NCI-H345 (cell line): ENCODE measurements at regions not wholly inside any gene's neighbourhood (a gene's known extent, or its start where the extent isn't known, plus 50 kb on each side); places are given as distances from the start of the nearest gene placed in this dataset.

Experiments
- DNase-seq: peaks from one replicate; lab custom pipeline; 2025; lab: John Stamatoyannopoulos, UW

DNA sequence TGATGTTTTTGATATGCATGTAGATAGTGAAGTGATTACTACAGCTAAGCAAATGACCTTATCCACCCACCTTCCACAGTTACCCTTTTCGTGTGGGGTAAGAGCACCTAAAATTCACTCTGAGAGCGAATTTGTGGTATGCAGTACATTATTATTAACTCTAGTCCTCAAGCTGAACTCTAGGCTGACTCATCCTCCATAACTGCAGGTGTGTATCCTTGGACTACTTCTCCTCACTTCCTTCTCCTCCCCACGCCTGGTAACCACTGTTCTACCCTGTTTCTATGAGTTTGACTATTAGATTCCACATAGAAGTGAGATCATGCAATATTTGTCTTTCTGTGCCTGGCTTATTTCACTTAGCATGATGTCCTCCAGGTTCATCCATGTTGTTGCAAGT, 484.6 kb downstream of the GATA3 start:
- DNase-seq = no peak

DNA sequence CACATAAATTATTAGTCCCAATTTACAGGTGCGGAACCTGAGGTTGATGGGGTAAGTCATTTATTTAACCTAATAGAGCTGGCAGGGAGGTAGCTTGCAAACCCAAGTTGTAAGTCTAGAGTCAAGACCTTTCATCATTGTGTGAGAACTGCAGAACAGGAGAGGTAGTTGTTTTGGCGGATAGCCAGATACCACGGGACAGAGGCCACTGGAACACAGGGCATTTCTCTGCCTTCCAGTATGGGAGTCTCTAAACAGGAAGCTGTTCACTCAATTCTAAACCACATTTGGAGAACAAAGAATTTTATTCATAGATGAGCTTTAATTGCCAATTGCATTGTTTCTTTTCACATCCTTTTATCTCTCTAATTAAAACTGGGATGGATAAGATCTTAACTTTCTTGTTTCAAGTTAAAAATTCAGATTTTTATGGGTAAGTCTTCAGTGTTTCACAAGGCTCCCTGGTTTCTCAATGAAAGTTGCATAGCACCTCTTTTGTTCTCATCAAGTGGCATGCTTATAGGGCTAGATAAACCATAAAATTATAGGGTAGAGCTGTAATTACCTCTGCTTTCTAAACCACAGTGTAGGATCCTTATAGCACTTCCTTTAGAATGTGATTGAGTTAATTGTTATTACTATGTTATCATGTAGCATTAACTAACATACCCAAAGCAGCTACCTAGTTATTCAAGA, 489.0 kb downstream of the GATA3 start:
- no peak for DNase-seq

DNA sequence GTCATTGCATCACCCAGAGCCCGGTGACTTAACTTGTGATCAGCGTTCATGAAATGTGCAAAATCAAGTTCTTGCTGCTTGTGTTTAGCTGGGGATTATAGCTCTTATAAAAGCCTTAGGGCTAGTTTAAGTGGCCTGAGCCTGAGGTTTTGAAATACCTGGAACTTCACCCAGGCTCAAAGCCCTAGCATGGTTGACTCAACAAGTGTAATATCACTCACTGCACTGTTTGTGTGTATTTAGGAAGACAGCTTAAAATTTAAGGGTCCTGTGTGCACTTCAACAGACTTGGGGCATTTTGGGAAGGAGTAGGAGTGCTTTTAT, 489.5 kb downstream of the GATA3 start:
- DNase-seq = no peak

DNA sequence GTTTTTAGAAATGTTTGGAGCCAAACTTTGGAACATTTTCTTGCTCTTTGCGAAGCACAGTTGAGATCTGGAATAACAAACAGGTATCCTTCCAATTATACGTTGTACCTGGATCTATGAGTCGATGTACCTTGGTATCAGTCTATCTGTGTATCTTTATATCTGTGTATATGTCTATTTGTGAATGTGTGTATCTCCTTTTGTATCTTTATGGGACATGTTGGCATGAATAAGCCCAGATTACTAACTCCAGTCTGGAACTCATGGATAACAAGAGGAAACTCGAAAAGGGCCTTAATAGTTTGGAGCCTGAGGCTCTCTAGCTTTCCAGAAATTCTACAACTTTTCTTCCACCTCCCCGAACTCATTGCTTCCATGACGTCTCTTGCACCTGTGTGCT, 490.0 kb downstream of the GATA3 start:
- no peak for DNase-seq

DNA sequence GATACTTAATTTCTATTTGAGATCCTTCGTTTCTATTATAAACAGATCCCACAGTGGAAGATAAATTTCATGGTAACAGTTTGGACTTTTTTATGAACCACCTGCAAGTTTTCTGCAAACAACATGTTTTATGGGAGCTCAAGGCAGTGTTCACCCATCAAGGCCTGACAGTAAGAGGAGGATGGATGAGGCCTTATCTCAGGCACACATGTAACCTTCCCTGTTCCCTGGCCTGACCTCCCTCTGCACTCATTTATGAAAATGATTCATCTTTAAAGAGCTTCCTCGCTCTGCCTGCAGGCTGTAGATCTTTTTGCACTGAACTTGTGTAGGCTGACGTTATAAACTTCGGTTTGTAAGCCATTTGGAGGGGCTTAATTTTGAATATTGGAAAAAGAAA, 500.1 kb downstream of the GATA3 start:
- no peak for DNase-seq

DNA sequence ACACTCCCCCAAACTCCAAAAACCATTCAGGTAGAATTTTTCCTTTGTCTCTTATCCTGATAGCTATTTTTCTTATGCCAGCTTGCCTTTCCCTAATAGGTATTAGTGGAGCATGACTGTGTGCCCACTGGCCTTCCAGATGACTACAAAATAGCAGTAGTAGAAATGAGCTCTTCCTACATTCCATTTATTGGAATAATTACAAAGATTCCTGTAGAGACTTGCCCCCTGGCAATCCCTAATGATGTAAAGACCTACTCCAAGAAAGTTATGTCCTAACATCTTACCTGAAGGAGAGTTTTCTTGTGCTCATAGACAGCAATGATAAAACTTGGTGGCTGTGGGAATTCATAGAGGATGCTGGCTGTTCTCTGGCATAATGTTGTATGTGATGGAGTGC, 501.8 kb downstream of the GATA3 start:
- DNase-seq = no peak

DNA sequence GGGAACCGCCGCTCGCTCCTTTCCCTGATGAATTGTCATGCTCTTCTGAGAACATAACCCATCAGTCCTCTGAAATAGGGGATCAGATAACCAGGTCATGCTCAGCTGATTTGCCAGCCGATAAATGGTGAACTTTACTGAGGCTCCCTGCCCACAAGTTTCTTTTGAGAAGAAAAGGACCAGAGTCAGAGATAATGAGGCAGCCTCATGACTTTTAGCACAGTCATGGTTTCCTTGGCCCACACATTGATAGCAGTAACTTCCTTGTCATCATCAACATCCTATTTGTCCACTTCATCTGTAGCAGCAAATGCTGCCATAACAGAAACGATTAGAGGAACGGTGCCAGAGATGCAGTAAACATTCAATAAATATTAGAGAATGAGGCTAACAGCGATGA, 509.0 kb downstream of the GATA3 start:
- DNase-seq = no peak

DNA sequence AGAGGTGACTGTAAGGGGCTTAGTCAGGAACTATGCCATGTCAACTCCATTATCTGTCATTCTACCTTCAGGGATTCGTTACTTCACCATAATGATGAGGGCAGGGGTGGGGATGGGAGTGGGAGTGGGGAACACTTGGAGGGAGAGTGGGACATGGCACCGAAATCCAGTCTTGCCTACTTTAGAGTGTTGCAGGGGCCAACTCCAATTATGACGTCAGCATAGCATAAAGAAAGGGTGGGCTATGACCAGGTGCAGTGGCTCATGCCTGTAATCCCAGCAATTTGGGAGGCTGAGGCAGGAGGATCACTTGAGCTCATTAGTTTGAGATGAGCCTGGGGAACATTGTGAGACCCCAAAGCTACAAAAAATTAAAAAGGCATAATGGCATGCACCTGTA, 512.2 kb downstream of the GATA3 start:
- no peak for DNase-seq

DNA sequence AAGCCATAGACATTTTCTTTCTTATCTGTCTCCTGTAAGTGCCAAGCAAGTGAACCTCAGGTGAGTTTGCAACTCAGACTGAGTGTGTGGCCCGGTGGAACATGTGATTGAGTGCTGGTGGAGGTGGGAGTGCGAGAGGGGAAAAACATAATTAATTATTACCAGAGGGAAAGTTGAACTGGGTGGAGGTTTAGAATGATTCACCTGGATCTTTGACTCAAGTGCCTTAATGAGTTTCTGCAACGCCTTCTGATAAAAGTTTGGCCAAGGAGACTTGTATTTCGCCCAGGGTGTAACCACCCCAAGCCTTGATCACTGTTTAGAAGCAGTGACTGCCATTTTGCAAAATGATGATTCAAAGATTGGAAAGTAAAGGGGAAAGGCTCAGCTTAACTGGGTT, 513.9 kb downstream of the GATA3 start:
- no peak for DNase-seq

DNA sequence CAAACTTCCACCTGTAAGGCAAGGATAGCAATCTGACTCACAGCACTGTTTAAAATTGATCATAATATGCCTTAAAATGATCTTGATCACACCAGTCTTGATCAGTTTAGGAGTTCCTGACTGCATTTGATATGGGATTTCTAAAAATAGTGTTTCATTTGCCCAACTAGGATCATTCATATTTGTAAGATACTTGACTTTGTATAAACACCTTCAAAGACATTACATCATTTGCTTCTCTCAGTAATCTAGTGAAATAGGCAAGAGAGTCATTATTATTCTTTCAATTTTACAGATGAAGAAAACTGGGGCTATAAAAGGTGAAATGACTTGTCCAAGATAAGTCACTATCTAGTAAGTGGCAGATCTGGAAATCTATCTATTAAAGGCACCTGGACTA, 521.1 kb downstream of the GATA3 start:
- DNase-seq = no peak

DNA sequence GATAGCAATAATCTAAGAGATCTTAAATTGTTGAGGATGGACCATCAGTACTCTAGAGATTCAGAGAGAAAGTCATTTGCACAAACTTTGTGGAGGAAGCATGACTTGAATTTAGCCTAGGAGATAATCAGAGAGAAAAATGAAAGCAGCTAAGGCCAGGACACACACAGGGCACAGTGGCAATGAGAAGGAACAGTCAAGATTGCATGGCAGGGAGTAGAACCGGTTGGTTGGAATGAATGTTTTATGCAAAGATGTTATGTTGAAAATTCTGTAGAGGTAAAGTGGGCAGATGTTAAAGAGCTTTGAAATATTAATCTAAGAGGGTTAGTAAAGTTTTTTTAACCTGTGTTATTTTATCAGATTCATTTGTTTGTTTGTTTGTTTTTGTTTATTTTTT, 521.8 kb downstream of the GATA3 start:
- no peak for DNase-seq

DNA sequence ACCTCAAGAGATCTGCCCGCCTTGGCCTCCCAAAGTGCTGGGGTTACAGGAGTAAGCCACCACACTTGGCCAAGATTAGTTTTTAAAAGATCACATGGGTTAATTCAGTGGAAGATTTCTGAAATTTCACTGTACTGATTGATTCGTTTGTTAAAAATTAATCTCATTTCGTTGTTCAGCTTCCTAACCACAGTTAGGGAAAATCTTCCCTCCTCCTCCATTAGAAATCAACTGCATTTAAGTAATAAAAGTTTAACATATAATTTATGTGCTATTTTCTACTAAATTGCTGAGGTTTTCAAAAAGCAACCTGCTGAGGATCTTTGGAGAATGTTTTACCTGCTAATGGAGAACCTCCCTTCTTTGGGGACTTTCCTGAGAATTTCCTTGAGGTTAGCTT, 522.4 kb downstream of the GATA3 start:
- DNase-seq = no peak

DNA sequence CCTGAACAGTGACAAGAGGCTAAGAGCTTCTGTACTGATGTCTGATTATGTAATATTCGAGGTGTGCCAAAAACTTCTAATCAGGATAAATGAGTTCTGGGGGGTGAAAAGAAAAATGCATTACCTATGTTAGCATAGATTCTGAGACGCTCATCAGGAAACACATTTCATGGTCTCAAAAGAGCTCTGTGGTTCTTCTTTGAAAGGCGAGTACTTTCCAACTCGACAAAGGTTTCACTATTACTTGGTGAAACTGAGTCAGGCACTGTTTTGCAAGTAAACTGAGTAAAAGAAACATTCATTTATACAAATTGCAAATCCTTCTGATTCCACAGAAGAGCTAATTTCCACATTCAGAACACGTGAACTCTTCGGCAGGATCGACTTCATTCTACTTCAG, 523.2 kb downstream of the GATA3 start:
- no peak for DNase-seq

DNA sequence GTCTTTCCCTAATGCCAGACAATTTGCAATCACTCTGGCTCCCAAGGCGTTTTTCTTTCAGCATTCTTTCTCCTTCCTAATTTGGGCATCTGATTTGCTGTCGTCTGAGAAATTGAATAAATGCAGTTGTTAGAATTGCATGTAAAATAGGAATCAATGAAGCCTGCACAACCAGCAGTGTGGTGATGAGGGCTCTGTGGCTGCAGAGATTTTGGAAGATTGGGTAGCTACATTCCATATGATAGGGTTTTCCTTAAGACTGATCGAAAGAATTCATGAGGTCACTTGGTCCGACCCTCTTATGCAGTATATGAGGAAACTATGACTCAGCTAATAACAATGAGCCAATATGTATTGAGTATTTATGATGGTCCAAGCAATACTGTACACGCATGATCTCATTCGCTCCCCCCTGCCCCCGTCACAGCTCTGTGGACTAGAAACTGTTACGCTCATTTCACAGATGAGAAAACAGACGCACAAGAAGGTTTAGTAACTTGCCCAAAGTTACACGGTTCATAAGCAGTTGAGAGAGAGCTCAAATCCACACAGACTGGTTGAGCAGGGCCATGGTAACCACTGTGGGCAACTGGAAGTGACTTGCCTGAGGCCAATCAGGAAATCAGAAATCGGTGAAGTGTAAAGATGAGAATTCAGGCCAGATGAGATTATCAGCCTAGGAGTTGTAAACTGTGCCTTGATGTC, 527.2 kb downstream of the GATA3 start:
- DNase-seq = no peak

DNA sequence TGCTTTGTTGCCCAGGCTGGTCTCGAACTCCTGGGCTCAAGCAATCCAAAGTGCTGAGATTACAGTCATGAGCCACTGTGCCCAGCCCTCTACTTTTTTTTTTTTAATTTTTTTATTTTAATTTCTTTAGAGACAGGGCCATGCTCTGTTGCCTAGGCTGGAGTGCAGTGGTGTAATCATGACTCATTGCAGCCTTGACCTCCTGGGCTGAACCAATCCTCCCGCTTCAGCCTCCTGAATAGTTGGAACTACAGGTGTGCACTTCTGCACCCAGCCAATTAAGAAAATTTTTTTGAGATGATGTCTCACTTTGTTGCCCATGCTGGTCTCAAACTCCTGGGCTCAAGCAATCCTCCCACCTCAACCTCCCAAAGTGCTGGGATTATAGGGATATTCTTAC, 528.6 kb downstream of the GATA3 start:
- no peak for DNase-seq

DNA sequence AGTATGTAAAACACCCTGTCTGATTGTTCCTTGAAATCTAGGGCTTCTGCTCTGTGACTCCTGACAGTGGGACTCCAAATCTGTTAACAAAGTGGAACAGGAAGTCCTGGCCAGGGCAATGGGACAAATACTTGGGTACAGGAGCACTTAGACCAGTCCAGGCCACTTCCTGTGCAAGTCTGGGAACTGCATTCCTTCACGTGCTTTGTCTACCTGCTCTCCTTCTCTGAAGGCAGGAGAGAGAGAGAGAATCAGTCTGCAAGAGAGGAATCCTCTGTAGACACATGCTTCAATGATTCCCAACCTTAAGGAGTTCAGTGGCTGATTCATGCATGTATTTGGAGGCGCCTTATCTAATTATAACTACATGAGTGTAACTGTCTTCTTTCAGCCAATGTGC, 530.2 kb downstream of the GATA3 start:
- no peak for DNase-seq

DNA sequence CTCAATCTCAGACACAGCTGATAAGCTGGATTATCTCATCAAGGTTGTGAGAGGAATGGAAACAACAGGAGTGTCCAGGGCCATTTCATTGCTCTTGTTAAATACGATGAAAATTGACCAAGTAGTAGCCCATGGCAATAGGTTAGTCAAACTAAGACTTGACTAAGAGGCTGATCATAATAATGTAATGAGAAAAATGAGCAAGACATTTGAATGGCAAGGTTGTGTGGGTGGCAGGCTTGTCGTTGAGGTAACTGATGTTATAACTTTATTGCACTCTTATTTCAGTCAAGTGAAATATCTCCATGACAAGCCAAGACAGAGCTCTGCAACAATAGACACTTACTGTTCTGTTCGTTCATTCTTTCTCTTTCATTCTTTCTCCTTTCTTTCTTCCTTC, 532.0 kb downstream of the GATA3 start:
- no peak for DNase-seq

DNA sequence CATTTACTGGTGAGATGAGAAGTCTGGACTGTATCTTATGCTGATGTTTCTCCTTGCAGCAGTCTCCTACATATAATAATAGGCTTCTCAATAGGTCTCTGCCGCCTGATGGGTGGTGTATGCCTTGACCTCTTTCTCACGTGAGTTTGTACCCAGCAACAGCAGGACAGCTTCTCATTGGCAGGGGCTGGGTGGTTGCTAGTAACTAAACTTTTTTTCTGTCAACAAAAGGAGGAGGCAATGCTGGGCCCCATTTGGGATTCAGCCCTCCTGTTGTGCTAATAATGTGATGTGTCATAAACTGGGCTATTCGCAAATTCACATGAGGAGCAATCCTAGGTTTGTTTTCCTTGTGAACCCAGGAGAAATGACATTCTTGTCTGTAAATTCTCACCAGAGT, 533.6 kb downstream of the GATA3 start:
- no peak for DNase-seq

DNA sequence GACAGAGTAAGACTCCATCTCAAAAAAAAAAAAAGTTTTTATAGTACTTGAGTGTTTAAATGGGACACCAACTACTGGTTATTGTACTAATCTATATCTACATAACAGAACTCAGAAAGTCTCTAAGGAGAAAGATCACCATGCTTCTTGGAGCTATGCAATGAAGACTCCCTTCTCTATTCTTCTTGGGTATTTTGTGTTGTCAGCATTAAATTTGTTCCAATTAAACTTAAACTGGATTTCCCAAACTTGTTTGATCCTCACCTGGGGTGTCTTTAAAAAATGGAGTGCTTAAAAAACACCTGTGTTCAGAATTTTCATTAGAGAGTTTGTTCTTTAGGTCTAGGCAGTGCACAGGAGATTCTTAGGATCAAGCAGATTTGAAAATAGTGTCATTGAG, 536.0 kb downstream of the GATA3 start:
- no peak for DNase-seq

DNA sequence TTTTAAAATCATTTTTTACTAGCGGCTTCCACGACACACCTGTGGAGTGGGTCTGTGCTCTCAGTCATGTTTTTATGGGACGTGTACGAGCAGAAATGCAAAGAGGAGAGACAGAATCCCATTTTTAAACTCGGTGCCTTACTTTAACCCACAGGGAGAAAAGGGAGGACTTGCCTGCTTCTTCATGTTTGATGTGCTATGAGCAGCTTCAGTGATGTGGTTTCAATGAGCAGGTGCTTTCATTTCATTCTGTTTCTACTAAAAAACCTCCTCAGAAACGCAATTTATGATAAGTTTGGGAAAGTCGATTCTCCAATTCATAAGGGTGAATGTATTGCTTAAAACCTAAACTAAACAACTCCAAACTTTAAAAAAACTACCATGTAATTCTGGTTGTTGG, 537.2 kb downstream of the GATA3 start:
- no peak for DNase-seq

DNA sequence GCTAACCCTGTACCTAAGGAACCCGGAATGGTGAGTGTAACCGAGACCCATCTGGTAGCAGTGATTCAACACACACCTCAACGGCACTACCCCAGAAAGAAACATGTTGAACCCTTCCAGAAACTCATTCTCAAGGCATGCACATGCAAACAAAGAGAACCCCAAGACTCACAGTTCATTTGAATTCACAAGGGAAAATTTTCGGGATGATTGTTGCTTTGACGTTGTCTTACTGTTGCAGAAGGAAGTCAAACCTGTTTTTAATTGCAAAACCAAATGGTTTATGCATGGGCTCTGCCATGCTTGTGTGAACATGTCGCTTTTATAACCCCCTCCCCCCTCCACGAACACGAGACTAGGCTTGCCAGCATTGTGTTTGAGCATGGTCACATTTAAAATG, 539.7 kb downstream of the GATA3 start:
- no peak for DNase-seq

DNA sequence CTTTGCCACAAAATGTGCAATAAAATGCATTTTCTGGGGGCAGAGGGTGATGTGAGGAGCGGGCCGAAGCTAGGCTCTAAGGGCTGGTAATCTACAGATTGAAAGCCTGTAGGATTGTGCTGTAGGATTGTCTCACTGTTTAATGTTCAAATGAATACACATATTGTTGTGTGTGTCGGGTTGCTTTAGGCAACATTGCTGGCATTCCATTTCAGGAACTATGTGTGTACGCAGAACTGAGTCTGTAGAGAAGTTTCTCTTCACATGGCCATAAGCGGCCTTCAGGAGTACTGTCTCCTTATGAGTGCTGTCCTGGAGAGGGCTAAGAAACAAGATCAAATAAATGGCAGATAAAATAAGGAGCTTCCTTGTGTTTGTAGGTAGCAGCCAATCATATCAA, 540.2 kb downstream of the GATA3 start:
- no peak for DNase-seq

DNA sequence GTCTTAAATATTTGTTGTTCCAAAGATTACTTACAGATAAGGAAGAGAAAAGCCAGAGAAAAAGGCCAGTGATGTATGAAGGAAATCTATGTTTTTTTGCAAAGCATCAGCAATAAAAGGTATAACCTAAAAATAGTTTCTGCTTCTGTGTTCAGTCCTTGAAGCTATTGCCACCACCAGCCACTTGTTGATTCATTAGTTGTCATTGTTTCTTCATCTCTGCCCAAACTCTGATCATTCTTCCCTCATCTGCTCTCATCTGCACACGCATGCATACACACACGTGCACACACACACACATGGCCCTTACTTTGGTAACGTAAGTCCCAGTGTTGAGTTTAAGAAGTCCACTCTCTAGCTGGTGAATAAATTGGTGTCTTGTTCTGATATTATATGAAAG, 540.7 kb downstream of the GATA3 start:
- no peak for DNase-seq

DNA sequence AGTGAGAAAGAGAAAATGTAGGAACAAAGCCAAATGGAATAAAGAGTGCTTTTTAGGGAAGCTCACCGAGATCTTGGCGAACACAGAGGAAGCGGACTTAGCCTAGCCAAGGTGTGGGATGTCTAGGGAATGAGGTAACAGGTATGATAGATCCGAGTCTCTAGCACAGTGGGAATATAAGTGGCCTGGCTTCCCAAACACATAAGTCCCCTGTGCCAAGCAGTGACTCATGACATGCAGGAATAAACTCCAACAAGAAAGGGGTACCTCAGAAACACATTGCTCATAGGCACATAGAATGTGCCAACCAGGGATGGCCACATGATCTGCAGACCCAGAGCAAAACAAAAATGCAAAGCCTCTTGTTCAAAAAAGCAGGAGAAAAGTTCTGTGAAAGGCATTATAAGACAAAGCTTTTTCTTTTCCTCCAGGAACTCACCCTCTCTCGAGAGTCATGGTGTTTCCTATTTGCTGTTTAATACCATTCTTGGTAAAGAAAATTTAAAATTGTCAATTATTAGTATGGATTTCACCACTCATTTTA, 542.5 kb downstream of the GATA3 start:
- DNase-seq = no peak
